GM23338 (cell line): ENCODE measurements at regions not wholly inside any gene's neighbourhood (a gene's known extent, or its start where the extent isn't known, plus 50 kb on each side); places are given as distances from the start of the nearest gene placed in this dataset.

Experiments used
- CREB1 ChIP-seq: fragments of 250-450 bp; sonication (Bioruptor Pico); IDR thresholded peaks from 2 replicates; pipeline ENCODE4 v1.5.0; 2020; ENCODE audit warnings: low read depth, mild to moderate bottlenecking, moderate library complexity
- EZH2 ChIP-seq: fragments of 200-600 bp; sonication (generic); IDR thresholded peaks from one replicate; pipeline ENCODE4 v1.8.0; 2017; ENCODE audit warnings: antibody characterized with exemption, mild to moderate bottlenecking, low read depth; ENCODE audit not compliant: unreplicated experiment
- EZH2phosphoT487 ChIP-seq: fragments of 200-600 bp; sonication (generic); IDR thresholded peaks from one replicate; pipeline ENCODE4 v1.8.1; 2018; ENCODE audit warnings: antibody characterized with exemption; ENCODE audit not compliant: unreplicated experiment
- JUNB ChIP-seq: IDR thresholded peaks from one replicate; pipeline ENCODE4 v1.6.1; 2016; ENCODE audit warnings: antibody characterized with exemption; ENCODE audit not compliant: unreplicated experiment
- NANOG ChIP-seq: IDR thresholded peaks from 2 replicates; pipeline ENCODE4 v1.6.1; 2016; ENCODE audit warnings: antibody characterized with exemption, borderline replicate concordance
- POLR2AphosphoS5 ChIP-seq: IDR thresholded peaks from 2 replicates; pipeline ENCODE4 v1.6.1; 2016; ENCODE audit warnings: antibody characterized with exemption, low read depth
- STAT1 ChIP-seq: IDR thresholded peaks from one replicate; pipeline ENCODE4 v1.6.1; 2016; ENCODE audit warnings: antibody characterized with exemption; ENCODE audit not compliant: unreplicated experiment
- ZNF114 ChIP-seq: fragments of 250-450 bp; sonication (Bioruptor Pico); IDR thresholded peaks from 2 replicates; pipeline ENCODE4 v1.5.0; 2020; ENCODE audit warnings: mild to moderate bottlenecking, moderate library complexity
- ZNF331 ChIP-seq: fragments of 250-450 bp; sonication (Bioruptor Pico); IDR thresholded peaks from 2 replicates; pipeline ENCODE4 v1.5.0; 2020; ENCODE audit warnings: low read depth, mild to moderate bottlenecking, moderate library complexity
- TF ChIP-seq, protein P1 (sequence below), 2 experiments: fragments of 200-600 bp in 1 of 2; sonication (generic) in 1 of 2; conservative IDR thresholded peaks; 2 replicates each; pipeline versions ENCODE4 v1.5.1 to v1.6.1; 2016 to 2017; ENCODE audit warnings: antibody characterized with exemption in 2 of 2, low read depth in 2 of 2, mild to moderate bottlenecking in 2 of 2, moderate library complexity in 1 of 2
- TF ChIP-seq, protein P2 (sequence below): IDR thresholded peaks from one replicate; pipeline ENCODE4 v1.6.1; 2018; ENCODE audit warnings: antibody characterized with exemption; ENCODE audit not compliant: unreplicated experiment
- TF ChIP-seq, protein P3 (sequence below): fragments of 250-450 bp; sonication (Bioruptor Pico); IDR thresholded peaks from 2 replicates; pipeline ENCODE4 v1.5.0; 2020; ENCODE audit warnings: mild to moderate bottlenecking, moderate library complexity
- TF ChIP-seq, protein P4 (sequence below): IDR thresholded peaks from 2 replicates; pipeline ENCODE4 v1.6.1; 2016; ENCODE audit warnings: antibody characterized with exemption

DNA sequence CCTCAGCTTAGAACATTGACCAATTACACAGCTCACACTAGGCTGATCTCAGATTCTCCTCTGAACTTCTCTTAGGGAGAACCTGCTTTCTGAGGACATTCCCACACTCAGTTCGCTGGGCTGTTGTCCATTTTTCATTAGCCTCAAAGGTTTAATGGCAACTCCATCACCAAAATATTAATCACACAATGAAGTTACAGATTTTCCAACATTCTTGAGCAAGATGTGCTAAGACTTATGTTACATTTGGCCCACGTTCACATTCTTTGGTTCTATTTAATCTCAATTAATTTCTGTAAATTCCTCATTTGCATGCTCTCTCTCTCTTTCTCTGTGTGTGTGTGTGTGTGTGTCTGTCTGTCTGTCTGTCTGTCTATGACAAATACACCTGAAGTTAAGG lies 82.3 kb upstream of the EDNRA start:
- TF ChIP-seq CREB1, result no peak
- TF ChIP-seq, protein P1, sequence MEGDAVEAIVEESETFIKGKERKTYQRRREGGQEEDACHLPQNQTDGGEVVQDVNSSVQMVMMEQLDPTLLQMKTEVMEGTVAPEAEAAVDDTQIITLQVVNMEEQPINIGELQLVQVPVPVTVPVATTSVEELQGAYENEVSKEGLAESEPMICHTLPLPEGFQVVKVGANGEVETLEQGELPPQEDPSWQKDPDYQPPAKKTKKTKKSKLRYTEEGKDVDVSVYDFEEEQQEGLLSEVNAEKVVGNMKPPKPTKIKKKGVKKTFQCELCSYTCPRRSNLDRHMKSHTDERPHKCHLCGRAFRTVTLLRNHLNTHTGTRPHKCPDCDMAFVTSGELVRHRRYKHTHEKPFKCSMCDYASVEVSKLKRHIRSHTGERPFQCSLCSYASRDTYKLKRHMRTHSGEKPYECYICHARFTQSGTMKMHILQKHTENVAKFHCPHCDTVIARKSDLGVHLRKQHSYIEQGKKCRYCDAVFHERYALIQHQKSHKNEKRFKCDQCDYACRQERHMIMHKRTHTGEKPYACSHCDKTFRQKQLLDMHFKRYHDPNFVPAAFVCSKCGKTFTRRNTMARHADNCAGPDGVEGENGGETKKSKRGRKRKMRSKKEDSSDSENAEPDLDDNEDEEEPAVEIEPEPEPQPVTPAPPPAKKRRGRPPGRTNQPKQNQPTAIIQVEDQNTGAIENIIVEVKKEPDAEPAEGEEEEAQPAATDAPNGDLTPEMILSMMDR (conservative IDR thresholded peaks at IDR 0.05; ENCODE audit: low read depth in 2 of 2), result no peak
- no peak for TF ChIP-seq EZH2
- TF ChIP-seq EZH2phosphoT487, result no peak
- no peak for TF ChIP-seq JUNB
- no peak for TF ChIP-seq STAT1
- TF ChIP-seq POLR2AphosphoS5, result no peak
- no peak for TF ChIP-seq NANOG
- TF ChIP-seq, protein P2, sequence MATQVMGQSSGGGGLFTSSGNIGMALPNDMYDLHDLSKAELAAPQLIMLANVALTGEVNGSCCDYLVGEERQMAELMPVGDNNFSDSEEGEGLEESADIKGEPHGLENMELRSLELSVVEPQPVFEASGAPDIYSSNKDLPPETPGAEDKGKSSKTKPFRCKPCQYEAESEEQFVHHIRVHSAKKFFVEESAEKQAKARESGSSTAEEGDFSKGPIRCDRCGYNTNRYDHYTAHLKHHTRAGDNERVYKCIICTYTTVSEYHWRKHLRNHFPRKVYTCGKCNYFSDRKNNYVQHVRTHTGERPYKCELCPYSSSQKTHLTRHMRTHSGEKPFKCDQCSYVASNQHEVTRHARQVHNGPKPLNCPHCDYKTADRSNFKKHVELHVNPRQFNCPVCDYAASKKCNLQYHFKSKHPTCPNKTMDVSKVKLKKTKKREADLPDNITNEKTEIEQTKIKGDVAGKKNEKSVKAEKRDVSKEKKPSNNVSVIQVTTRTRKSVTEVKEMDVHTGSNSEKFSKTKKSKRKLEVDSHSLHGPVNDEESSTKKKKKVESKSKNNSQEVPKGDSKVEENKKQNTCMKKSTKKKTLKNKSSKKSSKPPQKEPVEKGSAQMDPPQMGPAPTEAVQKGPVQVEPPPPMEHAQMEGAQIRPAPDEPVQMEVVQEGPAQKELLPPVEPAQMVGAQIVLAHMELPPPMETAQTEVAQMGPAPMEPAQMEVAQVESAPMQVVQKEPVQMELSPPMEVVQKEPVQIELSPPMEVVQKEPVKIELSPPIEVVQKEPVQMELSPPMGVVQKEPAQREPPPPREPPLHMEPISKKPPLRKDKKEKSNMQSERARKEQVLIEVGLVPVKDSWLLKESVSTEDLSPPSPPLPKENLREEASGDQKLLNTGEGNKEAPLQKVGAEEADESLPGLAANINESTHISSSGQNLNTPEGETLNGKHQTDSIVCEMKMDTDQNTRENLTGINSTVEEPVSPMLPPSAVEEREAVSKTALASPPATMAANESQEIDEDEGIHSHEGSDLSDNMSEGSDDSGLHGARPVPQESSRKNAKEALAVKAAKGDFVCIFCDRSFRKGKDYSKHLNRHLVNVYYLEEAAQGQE, result no peak
- TF ChIP-seq, protein P3, sequence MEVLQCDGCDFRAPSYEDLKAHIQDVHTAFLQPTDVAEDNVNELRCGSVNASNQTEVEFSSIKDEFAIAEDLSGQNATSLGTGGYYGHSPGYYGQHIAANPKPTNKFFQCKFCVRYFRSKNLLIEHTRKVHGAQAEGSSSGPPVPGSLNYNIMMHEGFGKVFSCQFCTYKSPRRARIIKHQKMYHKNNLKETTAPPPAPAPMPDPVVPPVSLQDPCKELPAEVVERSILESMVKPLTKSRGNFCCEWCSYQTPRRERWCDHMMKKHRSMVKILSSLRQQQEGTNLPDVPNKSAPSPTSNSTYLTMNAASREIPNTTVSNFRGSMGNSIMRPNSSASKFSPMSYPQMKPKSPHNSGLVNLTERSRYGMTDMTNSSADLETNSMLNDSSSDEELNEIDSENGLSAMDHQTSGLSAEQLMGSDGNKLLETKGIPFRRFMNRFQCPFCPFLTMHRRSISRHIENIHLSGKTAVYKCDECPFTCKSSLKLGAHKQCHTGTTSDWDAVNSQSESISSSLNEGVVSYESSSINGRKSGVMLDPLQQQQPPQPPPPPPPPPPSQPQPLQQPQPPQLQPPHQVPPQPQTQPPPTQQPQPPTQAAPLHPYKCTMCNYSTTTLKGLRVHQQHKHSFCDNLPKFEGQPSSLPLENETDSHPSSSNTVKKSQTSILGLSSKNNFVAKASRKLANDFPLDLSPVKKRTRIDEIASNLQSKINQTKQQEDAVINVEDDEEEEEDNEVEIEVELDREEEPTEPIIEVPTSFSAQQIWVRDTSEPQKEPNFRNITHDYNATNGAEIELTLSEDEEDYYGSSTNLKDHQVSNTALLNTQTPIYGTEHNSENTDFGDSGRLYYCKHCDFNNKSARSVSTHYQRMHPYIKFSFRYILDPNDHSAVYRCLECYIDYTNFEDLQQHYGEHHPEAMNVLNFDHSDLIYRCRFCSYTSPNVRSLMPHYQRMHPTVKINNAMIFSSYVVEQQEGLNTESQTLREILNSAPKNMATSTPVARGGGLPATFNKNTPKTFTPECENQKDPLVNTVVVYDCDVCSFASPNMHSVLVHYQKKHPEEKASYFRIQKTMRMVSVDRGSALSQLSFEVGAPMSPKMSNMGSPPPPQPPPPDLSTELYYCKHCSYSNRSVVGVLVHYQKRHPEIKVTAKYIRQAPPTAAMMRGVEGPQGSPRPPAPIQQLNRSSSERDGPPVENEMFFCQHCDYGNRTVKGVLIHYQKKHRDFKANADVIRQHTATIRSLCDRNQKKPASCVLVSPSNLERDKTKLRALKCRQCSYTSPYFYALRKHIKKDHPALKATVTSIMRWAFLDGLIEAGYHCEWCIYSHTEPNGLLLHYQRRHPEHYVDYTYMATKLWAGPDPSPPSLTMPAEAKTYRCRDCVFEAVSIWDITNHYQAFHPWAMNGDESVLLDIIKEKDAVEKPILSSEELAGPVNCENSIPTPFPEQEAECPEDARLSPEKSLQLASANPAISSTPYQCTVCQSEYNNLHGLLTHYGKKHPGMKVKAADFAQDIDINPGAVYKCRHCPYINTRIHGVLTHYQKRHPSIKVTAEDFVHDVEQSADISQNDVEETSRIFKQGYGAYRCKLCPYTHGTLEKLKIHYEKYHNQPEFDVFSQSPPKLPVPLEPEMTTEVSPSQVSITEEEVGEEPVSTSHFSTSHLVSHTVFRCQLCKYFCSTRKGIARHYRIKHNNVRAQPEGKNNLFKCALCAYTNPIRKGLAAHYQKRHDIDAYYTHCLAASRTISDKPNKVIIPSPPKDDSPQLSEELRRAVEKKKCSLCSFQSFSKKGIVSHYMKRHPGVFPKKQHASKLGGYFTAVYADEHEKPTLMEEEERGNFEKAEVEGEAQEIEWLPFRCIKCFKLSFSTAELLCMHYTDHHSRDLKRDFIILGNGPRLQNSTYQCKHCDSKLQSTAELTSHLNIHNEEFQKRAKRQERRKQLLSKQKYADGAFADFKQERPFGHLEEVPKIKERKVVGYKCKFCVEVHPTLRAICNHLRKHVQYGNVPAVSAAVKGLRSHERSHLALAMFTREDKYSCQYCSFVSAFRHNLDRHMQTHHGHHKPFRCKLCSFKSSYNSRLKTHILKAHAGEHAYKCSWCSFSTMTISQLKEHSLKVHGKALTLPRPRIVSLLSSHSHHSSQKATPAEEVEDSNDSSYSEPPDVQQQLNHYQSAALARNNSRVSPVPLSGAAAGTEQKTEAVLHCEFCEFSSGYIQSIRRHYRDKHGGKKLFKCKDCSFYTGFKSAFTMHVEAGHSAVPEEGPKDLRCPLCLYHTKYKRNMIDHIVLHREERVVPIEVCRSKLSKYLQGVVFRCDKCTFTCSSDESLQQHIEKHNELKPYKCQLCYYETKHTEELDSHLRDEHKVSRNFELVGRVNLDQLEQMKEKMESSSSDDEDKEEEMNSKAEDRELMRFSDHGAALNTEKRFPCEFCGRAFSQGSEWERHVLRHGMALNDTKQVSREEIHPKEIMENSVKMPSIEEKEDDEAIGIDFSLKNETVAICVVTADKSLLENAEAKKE (CRISPR knock-in tag), result no peak
- TF ChIP-seq, protein P4, sequence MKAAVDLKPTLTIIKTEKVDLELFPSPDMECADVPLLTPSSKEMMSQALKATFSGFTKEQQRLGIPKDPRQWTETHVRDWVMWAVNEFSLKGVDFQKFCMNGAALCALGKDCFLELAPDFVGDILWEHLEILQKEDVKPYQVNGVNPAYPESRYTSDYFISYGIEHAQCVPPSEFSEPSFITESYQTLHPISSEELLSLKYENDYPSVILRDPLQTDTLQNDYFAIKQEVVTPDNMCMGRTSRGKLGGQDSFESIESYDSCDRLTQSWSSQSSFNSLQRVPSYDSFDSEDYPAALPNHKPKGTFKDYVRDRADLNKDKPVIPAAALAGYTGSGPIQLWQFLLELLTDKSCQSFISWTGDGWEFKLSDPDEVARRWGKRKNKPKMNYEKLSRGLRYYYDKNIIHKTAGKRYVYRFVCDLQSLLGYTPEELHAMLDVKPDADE, result no peak
- TF ChIP-seq ZNF114 (CRISPR knock-in tag), result no peak
- no peak for TF ChIP-seq ZNF331 (CRISPR knock-in tag)
